Type B pancreatic cell (in vitro differentiated cells): ENCODE measurements at regions not wholly inside any gene's neighbourhood (a gene's known extent, or its start where the extent isn't known, plus 50 kb on each side); places are given as distances from the start of the nearest gene placed in this dataset.

Experiments used
- DNase-seq: peaks from one replicate; pipeline ENCODE4 v3.0.0; 2021; ENCODE audit warnings: mixed read lengths; ENCODE audit not compliant: unreplicated experiment; ENCODE audit errors: extremely low spot score
- H3K27ac Mint-ChIP-seq: 2 replicates; pipeline ENCODE4 v1.8.0; 2021; ENCODE audit warnings: mild to moderate bottlenecking, mixed read lengths
- H3K27me3 Mint-ChIP-seq: 2 replicates; pipeline ENCODE4 v1.8.0; 2021; ENCODE audit warnings: mixed read lengths
- H3K36me3 Mint-ChIP-seq: 2 replicates; pipeline ENCODE4 v1.8.0; 2021; ENCODE audit warnings: mixed read lengths
- H3K4me1 Mint-ChIP-seq: one replicate; pipeline ENCODE4 v1.8.0; 2021; ENCODE audit warnings: mixed read lengths; ENCODE audit not compliant: unreplicated experiment
- H3K4me3 Mint-ChIP-seq: 2 replicates; pipeline ENCODE4 v1.8.0; 2021; ENCODE audit warnings: mild to moderate bottlenecking, mixed read lengths
- H3K9me3 Mint-ChIP-seq: 2 replicates; pipeline ENCODE4 v1.8.0; 2021; ENCODE audit warnings: mixed read lengths
- TF ChIP-seq, protein P1 (sequence below): fragments of 200-600 bp; sonication (generic); conservative IDR thresholded peaks from 2 replicates; pipeline ENCODE4 v1.5.0; 2021; ENCODE audit warnings: antibody characterized with exemption, mild to moderate bottlenecking

DNA sequence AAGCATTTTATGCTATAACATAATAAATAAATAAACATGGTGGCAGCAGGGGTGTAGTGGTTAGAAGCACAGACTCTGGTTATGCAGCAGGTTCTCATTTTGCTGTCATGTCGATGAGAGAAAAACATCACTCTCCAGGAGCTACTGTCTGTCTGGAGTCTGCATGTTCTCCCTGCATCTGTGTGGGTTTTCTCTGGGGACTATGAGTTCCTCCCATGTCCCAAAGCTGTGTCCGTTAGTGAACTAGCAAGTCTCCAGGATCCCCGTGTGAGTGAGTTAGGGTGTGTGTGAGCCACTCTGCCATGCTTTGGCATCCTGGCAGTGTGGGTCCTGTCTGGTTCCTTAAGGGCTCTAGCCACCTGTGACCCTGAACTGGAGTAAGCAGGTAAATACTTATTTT lies 585.6 kb upstream of the AGA start:
- H3K4me3 Mint-ChIP-seq, result no peak overlapping the region
- DNase-seq, result no peak
- H3K36me3 Mint-ChIP-seq, result no peaks in the 10 kb centered on the region
- H3K4me1 Mint-ChIP-seq, result no peaks in the 10 kb centered on the region
- TF ChIP-seq, protein P1, sequence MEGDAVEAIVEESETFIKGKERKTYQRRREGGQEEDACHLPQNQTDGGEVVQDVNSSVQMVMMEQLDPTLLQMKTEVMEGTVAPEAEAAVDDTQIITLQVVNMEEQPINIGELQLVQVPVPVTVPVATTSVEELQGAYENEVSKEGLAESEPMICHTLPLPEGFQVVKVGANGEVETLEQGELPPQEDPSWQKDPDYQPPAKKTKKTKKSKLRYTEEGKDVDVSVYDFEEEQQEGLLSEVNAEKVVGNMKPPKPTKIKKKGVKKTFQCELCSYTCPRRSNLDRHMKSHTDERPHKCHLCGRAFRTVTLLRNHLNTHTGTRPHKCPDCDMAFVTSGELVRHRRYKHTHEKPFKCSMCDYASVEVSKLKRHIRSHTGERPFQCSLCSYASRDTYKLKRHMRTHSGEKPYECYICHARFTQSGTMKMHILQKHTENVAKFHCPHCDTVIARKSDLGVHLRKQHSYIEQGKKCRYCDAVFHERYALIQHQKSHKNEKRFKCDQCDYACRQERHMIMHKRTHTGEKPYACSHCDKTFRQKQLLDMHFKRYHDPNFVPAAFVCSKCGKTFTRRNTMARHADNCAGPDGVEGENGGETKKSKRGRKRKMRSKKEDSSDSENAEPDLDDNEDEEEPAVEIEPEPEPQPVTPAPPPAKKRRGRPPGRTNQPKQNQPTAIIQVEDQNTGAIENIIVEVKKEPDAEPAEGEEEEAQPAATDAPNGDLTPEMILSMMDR, result no peak
- H3K27me3 Mint-ChIP-seq, result no peaks in the 10 kb centered on the region
- H3K27ac Mint-ChIP-seq, result no peak overlapping the region
- no peaks in the 10 kb centered on the region for H3K9me3 Mint-ChIP-seq

DNA sequence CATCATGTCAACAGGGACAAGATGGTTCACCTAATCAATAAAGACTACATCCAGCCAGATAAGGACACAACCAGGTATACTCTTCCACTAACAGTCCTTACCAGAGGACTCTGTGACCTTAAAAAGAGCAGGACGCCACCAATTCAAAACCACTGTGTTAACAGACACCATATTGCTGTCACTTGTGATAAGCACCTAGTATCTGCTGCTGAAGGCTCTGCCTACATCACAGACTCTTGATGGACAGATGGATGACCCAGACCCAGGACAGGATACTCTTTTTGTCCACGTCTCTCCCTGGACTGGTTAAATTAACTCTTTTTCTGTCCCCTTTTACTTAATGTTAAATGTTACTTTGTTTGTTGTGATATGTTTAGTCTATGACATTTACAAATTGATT lies 586.2 kb upstream of the AGA start:
- H3K27me3 Mint-ChIP-seq, result no peaks in the 10 kb centered on the region
- TF ChIP-seq, protein P1, result no peak
- no peak overlapping the region for H3K27ac Mint-ChIP-seq
- no peaks in the 10 kb centered on the region for H3K9me3 Mint-ChIP-seq
- no peak for DNase-seq
- H3K4me1 Mint-ChIP-seq, result no peaks in the 10 kb centered on the region
- no peaks in the 10 kb centered on the region for H3K36me3 Mint-ChIP-seq
- no peak overlapping the region for H3K4me3 Mint-ChIP-seq

DNA sequence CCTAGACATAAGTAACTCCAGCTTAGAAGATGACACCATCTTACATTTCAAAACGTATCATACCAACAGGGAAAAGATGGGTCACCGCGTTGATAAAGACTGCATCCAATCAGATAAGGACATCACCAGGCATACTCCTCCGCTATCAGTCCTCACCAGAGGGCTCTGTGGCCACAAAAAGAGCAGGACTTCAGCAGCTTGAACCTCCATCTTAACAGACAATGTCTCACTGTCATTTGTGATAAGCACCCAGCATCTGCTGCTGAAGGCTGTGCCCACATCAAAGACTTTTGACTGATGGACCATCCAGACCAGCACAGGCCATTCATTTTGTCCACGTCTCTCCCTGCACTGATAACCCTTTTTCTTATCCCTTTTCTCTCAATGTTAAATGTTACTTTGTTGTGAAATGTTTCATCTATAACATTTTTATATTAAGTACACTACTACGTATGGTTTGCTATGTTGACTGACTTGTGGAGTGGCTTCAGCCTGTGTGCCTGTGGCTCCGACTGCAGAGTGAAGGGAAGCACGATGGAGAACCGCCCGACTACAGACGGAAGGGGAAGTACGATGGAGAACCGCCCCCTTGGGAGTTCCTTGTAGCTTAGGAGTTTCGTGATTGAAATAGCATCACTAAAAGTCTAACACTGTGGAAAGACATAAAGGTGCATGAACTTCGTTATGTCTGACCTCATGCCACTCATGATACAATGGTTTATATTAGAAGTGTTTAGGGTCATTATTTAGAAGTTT lies 595.4 kb upstream of the AGA start:
- TF ChIP-seq, protein P1, result no peak
- no peaks in the 10 kb centered on the region for H3K27me3 Mint-ChIP-seq
- DNase-seq, result no peak
- H3K27ac Mint-ChIP-seq, result no peak overlapping the region
- no peaks in the 10 kb centered on the region for H3K4me1 Mint-ChIP-seq
- no peak overlapping the region for H3K4me3 Mint-ChIP-seq
- H3K36me3 Mint-ChIP-seq, result no peaks in the 10 kb centered on the region
- no peaks in the 10 kb centered on the region for H3K9me3 Mint-ChIP-seq

DNA sequence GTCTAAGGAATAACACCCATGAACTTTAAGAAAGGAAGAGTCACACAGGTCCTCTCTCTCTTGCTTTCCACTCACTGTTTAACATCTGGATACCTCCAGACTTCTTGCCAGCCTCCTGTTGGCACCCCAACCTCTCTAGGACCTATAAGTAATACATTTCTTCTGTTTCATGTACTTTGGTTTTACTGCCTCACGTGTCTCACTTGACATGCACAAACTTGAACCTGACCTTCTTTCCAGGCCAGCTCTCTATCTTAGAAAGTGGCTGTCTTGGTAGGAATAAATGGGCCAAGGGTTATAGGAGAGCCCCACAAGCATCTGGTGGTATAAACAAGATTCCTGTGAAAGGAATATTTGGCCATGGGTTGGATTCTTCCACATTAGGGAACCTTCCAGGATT lies 614.8 kb upstream of the AGA start:
- no peak for DNase-seq
- no peaks in the 10 kb centered on the region for H3K27me3 Mint-ChIP-seq

DNA sequence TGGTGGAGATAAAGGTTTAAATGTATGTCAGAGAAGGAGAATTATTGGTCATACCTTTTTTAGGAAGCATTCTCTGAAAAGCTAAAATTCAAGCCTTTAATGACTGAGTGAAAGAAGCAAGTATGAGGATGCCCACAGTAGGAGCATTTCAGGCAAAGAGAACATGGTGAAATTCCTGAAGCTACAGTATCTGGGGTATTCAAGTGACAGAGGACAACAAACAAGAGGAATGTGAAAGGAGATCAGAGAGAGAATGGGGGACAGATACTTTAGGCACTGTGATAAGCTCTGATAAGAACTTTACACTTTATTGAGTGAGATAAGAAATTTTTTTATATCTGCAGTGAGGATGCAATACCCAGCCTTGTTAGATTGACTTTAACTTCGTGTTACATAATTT lies 621.3 kb upstream of the AGA start:
- no peak for DNase-seq
- Mint-ChIP-seq H3K27ac (no peak overlapping the region), H3K4me3 (no peak overlapping the region), H3K4me1 (no peaks in the 10 kb centered on the region), H3K36me3 (no peaks in the 10 kb centered on the region), H3K9me3 (no peaks in the 10 kb centered on the region), H3K27me3 (no peaks in the 10 kb centered on the region)
- TF ChIP-seq, protein P1, result no peak

More for the DNA sequence above, 614.8 kb upstream of the AGA start:
- H3K4me1 Mint-ChIP-seq, result no peaks in the 10 kb centered on the region
- TF ChIP-seq, protein P1, result no peak
- no peak overlapping the region for H3K4me3 Mint-ChIP-seq
- no peaks in the 10 kb centered on the region for H3K36me3 Mint-ChIP-seq
- no peaks in the 10 kb centered on the region for H3K9me3 Mint-ChIP-seq
- no peak overlapping the region for H3K27ac Mint-ChIP-seq
